ENCODE measurements at regions not wholly inside any gene's neighbourhood (a gene's known extent, or its start where the extent isn't known, plus 50 kb on each side); places are given as distances from the start of the nearest gene placed in this dataset.

- no peak for TF ChIP-seq ARID4B (CRISPR knock-in tag; IDR thresholded peaks at IDR 0.05)
Measured at GRCh38 chr1:163414778-163415177, 93.0 kb downstream of the NUF2 start (continued).

- no peaks in the 10 kb centered on the region for H4K20me1 ChIP-seq (replicated peaks; ENCODE audit: control insufficient read depth, insufficient read depth, low read length)
- H3K4me3 ChIP-seq, result no peak overlapping the region
- intact Hi-C loops (cut with micrococcal nuclease) (no loop called here), in situ Hi-C loops (cut with MboI) (loop anchor here (25.0 kb wide), 1 partner anchor 1641 kb away; no protein-coding TSS in a partner anchor)
- no peak overlapping the region for H3K4me2 ChIP-seq (ENCODE audit: insufficient read depth, low read length)
- DNase-seq (ENCODE audit: extremely low read depth in 1 of 4, low spot score in 3 of 4) (no peak), FAIRE-seq (no peak), ATAC-seq (no peak)
- no peaks in the 10 kb centered on the region for H3K36me3 ChIP-seq (ENCODE audit: control insufficient read depth, insufficient read depth, low read length)
- no peaks in the 10 kb centered on the region for H3K27me3 ChIP-seq (ENCODE audit: control insufficient read depth in 2 of 2, insufficient read depth in 2 of 2, low read length in 2 of 2)
- WGBS (ENCODE audit: insufficient coverage, low coverage, missing lambda C conversion rate), result 7% methylated on average over 2 of the region's 2 CpGs
- no peaks in the 10 kb centered on the region for H3K9me1 ChIP-seq (ENCODE audit: control insufficient read depth, insufficient read depth, low read length)
- no peaks in the 10 kb centered on the region for H3K79me2 ChIP-seq (ENCODE audit: control insufficient read depth, insufficient read depth, low read length)
- peaks cover 0 to 4% of the 10 kb centered on the region in 2 experiments; a peak in 2 of 5 replicates for H3K4me1 ChIP-seq (replicated peaks in 1 of 2; ENCODE audit: control insufficient read depth in 2 of 2, insufficient read depth in 2 of 2, low read length in 2 of 2)
- no peak for TF ChIP-seq TAL1 (IDR thresholded peaks at IDR 0.05)
- no peak for TF ChIP-seq RNF2 (IDR thresholded peaks at IDR 0.05)
- TF ChIP-seq ZNF512 (tag; IDR thresholded peaks at IDR 0.05), result no peak
- TF ChIP-seq SMARCB1 (IDR thresholded peaks at IDR 0.05; ENCODE audit: insufficient read length, low read depth), result no peak
- no peak for TF ChIP-seq TGIF2 (CRISPR knock-in tag; IDR thresholded peaks at IDR 0.05)
- no peak for TF ChIP-seq FOXA1 (IDR thresholded peaks at IDR 0.05; ENCODE audit: borderline replicate concordance)
- TF ChIP-seq ZNF583 (CRISPR knock-in tag; IDR thresholded peaks at IDR 0.05), result no peak
- TF ChIP-seq ZNF785 (CRISPR knock-in tag; IDR thresholded peaks at IDR 0.05), result no peak
- no peak for TF ChIP-seq THAP12 (CRISPR knock-in tag; IDR thresholded peaks at IDR 0.05)
- TF ChIP-seq NCOA6 (IDR thresholded peaks at IDR 0.05), result no peak
- no peak for TF ChIP-seq RBFOX2 (IDR thresholded peaks at IDR 0.05; ENCODE audit: low read depth, low read length)
- no peak for TF ChIP-seq RHOXF2B (CRISPR knock-in tag; conservative IDR thresholded peaks at IDR 0.05)
- no peak for TF ChIP-seq ARHGAP35 (IDR thresholded peaks at IDR 0.05; ENCODE audit: partially characterized antibody)
- no peak for TF ChIP-seq CHD2 (IDR thresholded peaks at IDR 0.05; ENCODE audit: low read depth, low read length)
- ChIA-PET CTCF (ENCODE audit: low intra/inter-chr PET ratio) (no interaction called here), POLR2A (no interaction called here)
- H3K9ac ChIP-seq (ENCODE audit: insufficient read depth in 1 of 2, low read depth in 2 of 2, low read length in 2 of 2), result no peak overlapping the region
- H3K9me3 ChIP-seq (replicated peaks; ENCODE audit: control insufficient read depth, insufficient read depth, low read depth, low read length), result no peaks in the 10 kb centered on the region
- no peak overlapping the region for H2AFZ ChIP-seq (ENCODE audit: low read depth, low read length)
- BruUV-seq (replicated peaks), result no TSS peak
- no peak overlapping the region for H3K27ac ChIP-seq (ENCODE audit: extremely low read depth, low read depth, low read length)
Measured at GRCh38 chr1:163421701-163422100, 99.9 kb downstream of the NUF2 start.

Data from K562 (cell line).